ENCODE measurements at regions not wholly inside any gene's neighbourhood (a gene's known extent, or its start where the extent isn't known, plus 50 kb on each side); places are given as distances from the start of the nearest gene placed in this dataset.

GRCh38 chr3:176376531-176376930 is 820.8 kb downstream of the TBL1XR1 start:
- TF ChIP-seq CTCF (conservative IDR thresholded peaks at IDR 0.05; ENCODE audit: low read depth, low read length) = no peak
- DNase-seq (ENCODE audit: low read depth) = no peak
- H3K4me3 ChIP-seq (ENCODE audit: low read length) = no peak overlapping the region

- H3K4me3 ChIP-seq (ENCODE audit: low read length) = no peak overlapping the region
- no peak for DNase-seq (ENCODE audit: low read depth)
- no peak for TF ChIP-seq CTCF (conservative IDR thresholded peaks at IDR 0.05; ENCODE audit: low read depth, low read length)
Observed at GRCh38 chr3:176375519-176375918, 821.8 kb downstream of the TBL1XR1 start.

- TF ChIP-seq CTCF (conservative IDR thresholded peaks at IDR 0.05; ENCODE audit: low read depth, low read length) = no peak
- H3K4me3 ChIP-seq (ENCODE audit: low read length) = no peak overlapping the region
- DNase-seq (ENCODE audit: low read depth) = no peak
Observed at GRCh38 chr3:176362191-176362731, 835.0 kb downstream of the TBL1XR1 start.

GRCh38 chr3:176359211-176359610 is 838.1 kb downstream of the TBL1XR1 start:
- no peak overlapping the region for H3K4me3 ChIP-seq (ENCODE audit: low read length)
- no peak for DNase-seq (ENCODE audit: low read depth)
- TF ChIP-seq CTCF (conservative IDR thresholded peaks at IDR 0.05; ENCODE audit: low read depth, low read length) = peak; percentile 37

- no peak for TF ChIP-seq CTCF (conservative IDR thresholded peaks at IDR 0.05; ENCODE audit: low read depth, low read length)
- H3K4me3 ChIP-seq (ENCODE audit: low read length) = no peak overlapping the region
- DNase-seq (ENCODE audit: low read depth) = no peak
Observed at GRCh38 chr3:176357891-176358290, 839.4 kb downstream of the TBL1XR1 start.

- TF ChIP-seq CTCF (conservative IDR thresholded peaks at IDR 0.05; ENCODE audit: low read depth, low read length) = no peak
- H3K4me3 ChIP-seq (ENCODE audit: low read length) = no peak overlapping the region
- no peak for DNase-seq (ENCODE audit: low read depth)
Observed at GRCh38 chr3:176354843-176355242, 842.4 kb downstream of the TBL1XR1 start.

GRCh38 chr3:176352716-176353334 is 844.5 kb downstream of the TBL1XR1 start:
- no peak overlapping the region for H3K4me3 ChIP-seq (ENCODE audit: low read length)
- no peak for DNase-seq (ENCODE audit: low read depth)
- TF ChIP-seq CTCF (conservative IDR thresholded peaks at IDR 0.05; ENCODE audit: low read depth, low read length) = no peak
